Activated CD8-positive, alpha-beta memory T cell treated with anti-CD3 and anti-CD28 coated beads for 36 hours (primary cell): ENCODE measurements at regions not wholly inside any gene's neighbourhood (a gene's known extent, or its start where the extent isn't known, plus 50 kb on each side); places are given as distances from the start of the nearest gene placed in this dataset.
"Not testable (repeated sequence)": the region's sequence is repeated elsewhere in the genome, so short reads cannot be mapped to it uniquely, and the experiment has no call there.

Experiments
- CTCF ChIA-PET: fragments of 350-600 bp; sonication (Branson Sonifier 250); formaldehyde crosslinking; loops from one replicate; lab custom pipeline; 2021; ENCODE audit warnings: antibody characterized with exemption; lab: Charles Lee
- POLR2A ChIA-PET: fragments of 350-600 bp; sonication (Branson Sonifier 250); formaldehyde crosslinking; loops from one replicate; lab custom pipeline; 2021; ENCODE audit warnings: antibody characterized with exemption; lab: Charles Lee

GRCh38 chr1:220475608-220476007 lies 52.3 kb upstream of the MARK1 start:
- CTCF ChIA-PET, POLR2A ChIA-PET: not testable (repeated sequence)

DNA sequence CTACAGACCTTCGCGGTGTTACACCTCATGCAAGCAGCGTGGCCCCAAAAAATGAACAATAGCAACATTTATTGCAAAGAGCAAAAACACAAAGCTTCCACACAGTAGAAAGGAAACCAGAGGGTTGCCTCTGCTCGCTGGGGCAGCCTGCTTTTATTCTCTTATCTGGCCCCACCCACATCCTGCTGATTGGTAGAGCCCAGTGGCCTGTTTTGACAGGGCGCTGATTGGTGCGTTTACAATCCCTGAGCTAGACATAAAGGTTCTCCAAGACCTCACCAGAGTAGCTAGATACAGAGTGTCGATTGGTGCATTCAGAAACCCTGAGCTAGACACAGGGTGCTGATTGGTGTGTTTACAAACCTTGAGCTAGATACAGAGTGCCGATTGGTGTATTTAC lies 52.8 kb upstream of the MARK1 start:
- POLR2A ChIA-PET, CTCF ChIA-PET: not testable (repeated sequence)

GRCh38 chr1:220473440-220473839 lies 54.5 kb upstream of the MARK1 start:
- ChIA-PET CTCF (no interaction called here), POLR2A (no interaction called here)

- ChIA-PET CTCF (no interaction called here), POLR2A (no interaction called here)
These were observed 65.2 kb upstream of the MARK1 start for GRCh38 chr1:220462752-220463151.

DNA sequence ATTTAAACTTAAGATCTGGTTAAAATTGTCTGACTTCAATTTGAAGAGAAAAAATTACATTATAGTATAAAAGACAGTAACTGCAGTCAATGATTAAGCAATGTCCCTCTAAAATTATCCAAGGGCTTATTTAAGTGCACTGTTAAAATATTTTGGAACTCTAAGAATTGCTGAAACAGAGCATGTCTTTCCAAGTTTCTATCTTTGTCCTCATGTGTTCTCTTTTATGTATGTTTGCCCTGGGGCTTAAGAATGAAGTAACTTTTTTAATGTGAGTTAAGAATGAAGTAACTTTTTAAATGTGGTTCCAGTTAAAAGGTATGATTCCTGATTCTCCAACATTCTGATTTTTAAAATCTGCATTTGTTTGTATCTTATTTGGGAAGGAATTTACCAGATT lies 69.0 kb upstream of the MARK1 start:
- ChIA-PET POLR2A (no interaction called here), CTCF (no interaction called here)

- CTCF ChIA-PET, result no interaction called here
- POLR2A ChIA-PET, result no interaction called here
These were observed 69.9 kb upstream of the MARK1 start for GRCh38 chr1:220457957-220458609.

DNA sequence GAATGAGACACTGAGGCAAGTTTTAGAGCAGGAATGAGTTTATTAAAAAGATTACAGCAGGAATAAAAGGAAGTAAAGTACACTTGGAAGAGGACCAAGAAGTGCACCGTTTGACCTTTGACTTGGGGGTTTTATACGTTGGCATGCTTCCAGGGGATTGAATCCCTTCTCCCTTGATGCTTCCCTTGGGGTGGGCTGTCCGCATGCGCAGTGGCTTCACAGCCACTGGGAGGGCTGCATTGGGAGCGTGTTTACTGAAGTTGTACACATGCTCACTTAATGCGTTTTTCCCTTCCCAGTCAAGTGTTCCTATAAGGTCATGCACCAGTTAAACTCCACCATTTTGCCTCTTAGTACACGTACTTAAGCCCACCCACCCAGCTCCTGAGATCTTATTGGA lies 72.4 kb upstream of the MARK1 start:
- CTCF ChIA-PET, result no interaction called here
- POLR2A ChIA-PET, result no interaction called here

GRCh38 chr1:220454155-220454777 lies 73.7 kb upstream of the MARK1 start:
- POLR2A ChIA-PET, result no interaction called here
- CTCF ChIA-PET, result no interaction called here

- CTCF ChIA-PET, result no interaction called here
These were observed 74.6 kb upstream of the MARK1 start for GRCh38 chr1:220453371-220453770.

GRCh38 chr1:220451532-220451931 lies 76.4 kb upstream of the MARK1 start:
- ChIA-PET CTCF (no interaction called here), POLR2A (no interaction called here)

More at GRCh38 chr1:220453371-220453770, 74.6 kb upstream of the MARK1 start:
- POLR2A ChIA-PET, result no interaction called here

DNA sequence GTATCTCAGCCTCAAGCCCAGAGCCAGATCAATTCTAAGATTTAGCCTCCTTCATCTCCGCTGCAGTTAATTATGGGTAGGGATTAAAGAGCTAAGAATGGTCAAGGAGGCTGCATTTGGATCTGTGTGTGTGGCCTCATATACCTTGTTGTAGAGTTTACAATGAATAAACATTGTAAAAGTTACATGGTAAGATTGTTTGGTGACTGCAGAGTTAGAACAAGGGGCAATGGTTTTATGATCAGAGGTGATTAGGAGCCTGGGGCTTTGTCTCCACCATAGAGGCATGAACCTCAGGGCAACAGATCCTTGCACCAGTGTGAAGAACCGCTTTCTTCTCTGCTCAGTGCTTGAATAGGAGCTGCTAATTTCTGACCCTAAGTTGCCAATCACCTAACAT lies 77.0 kb upstream of the MARK1 start:
- CTCF ChIA-PET, result no interaction called here
- POLR2A ChIA-PET, result no interaction called here

GRCh38 chr1:220448217-220448616 lies 79.7 kb upstream of the MARK1 start:
- CTCF ChIA-PET, result no interaction called here
- POLR2A ChIA-PET, result no interaction called here

- CTCF ChIA-PET, POLR2A ChIA-PET: not testable (repeated sequence)
These were observed 83.3 kb upstream of the MARK1 start for GRCh38 chr1:220444586-220444985.

DNA sequence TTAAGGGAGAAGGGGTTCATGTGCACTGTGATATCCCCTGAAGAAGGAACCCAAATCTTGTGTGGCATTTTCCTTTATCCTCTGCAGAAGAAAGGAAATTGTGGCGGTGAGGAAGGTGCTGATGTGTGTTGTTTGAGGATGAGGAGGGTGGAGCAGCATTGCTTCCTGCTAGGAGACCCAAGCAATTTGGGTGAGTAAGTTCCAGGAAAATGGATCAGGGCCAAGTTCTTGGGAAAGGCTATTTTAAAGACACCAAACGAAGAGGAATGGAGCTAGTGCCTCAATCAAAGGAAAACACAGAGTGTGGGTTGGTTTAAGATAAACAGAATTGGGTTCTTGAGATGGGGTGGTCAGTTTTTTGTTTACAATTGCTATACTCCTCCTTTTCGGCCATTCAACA lies 86.7 kb upstream of the MARK1 start:
- CTCF ChIA-PET, result no interaction called here
- POLR2A ChIA-PET, result no interaction called here

DNA sequence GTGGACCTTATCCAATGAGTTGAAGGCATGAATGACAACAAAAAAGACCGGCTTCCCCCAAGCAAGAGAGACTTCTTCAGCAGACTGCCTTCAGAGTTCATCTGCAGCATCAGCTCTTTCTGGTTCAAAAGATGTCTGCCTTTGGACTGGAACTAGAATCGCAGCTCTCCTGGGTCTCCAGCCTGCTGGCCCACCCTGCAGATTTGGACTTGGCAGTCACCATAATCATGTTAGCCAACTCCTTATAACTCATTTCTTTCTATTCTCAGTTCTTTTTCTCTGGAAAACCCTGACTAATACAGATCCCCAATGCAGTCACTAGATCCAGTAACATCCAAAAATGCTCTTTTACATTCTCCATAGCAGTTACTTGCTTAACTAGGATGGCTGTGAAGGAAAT lies 89.2 kb upstream of the MARK1 start:
- POLR2A ChIA-PET, result no interaction called here
- CTCF ChIA-PET, result no interaction called here

- ChIA-PET POLR2A (no interaction called here), CTCF (no interaction called here)
These were observed 95.5 kb upstream of the MARK1 start for GRCh38 chr1:220432408-220432807.

- ChIA-PET POLR2A (no interaction called here), CTCF (no interaction called here)
These were observed 96.2 kb upstream of the MARK1 start for GRCh38 chr1:220431554-220432239.

- CTCF ChIA-PET, result no interaction called here
- POLR2A ChIA-PET, result no interaction called here
These were observed 97.3 kb upstream of the MARK1 start for GRCh38 chr1:220430586-220430985.

- POLR2A ChIA-PET, result no interaction called here
- CTCF ChIA-PET, result no interaction called here
These were observed 97.9 kb upstream of the MARK1 start for GRCh38 chr1:220430059-220430458.

- ChIA-PET POLR2A (no interaction called here), CTCF (no interaction called here)
These were observed 100.9 kb upstream of the MARK1 start for GRCh38 chr1:220426989-220427388.

GRCh38 chr1:220425852-220426251 lies 102.1 kb upstream of the MARK1 start:
- CTCF ChIA-PET, result no interaction called here
- POLR2A ChIA-PET, result no interaction called here
